IMR-90 (cell line): ENCODE measurements at regions not wholly inside any gene's neighbourhood (a gene's known extent, or its start where the extent isn't known, plus 50 kb on each side); places are given as distances from the start of the nearest gene placed in this dataset.

ENCODE experiments used
- ATAC-seq: fragments of 200-7000 bp; cut with Tn5 transposase; 2 replicates; pipeline ENCODE4 v1.9.1; 2020; ENCODE audit warnings: low read depth, mild to moderate bottlenecking, moderate library complexity
- BruUV-seq: library from RNA; stranded (reverse); fragments of 400-500 nt; replicated peaks from 2 replicates; lab custom pipeline; 2021; lab: Mats Ljungman, UMichigan
- CTCF ChIA-PET: fragments of 300-600 bp; formaldehyde crosslinking; extraction: SDS; loops from one replicate; lab custom pipeline; 2021; ENCODE audit warnings: antibody characterized with exemption; lab: Yijun Ruan, JAX
- POLR2A ChIA-PET: fragments of 300-600 bp; sonication (Branson Sonifier 250); formaldehyde crosslinking; loops from one replicate; lab custom pipeline; 2022; ENCODE audit warnings: antibody characterized with exemption; ENCODE audit not compliant: unreplicated experiment; lab: Charles Lee
- DNase-seq: peaks from one replicate; pipeline ENCODE4 v3.0.0; 2013
- H2AFZ ChIP-seq: replicated peaks from 2 replicates; pipeline ENCODE3; 2013; ENCODE audit warnings: low read length, mild to moderate bottlenecking; ENCODE audit not compliant: poor library complexity
- H2AK5ac ChIP-seq: 2 replicates; pipeline ENCODE4 v1.6.1; 2013; ENCODE audit warnings: low read depth, low read length, inconsistent platforms
- H2AK9ac ChIP-seq: replicated peaks from 2 replicates; pipeline ENCODE3; 2013; ENCODE audit warnings: mild to moderate bottlenecking, low read depth, low read length, moderate library complexity; ENCODE audit not compliant: poor library complexity
- H2BK120ac ChIP-seq: 2 replicates; pipeline ENCODE4 v1.6.1; 2013; ENCODE audit warnings: low read depth, low read length, inconsistent platforms
- H2BK15ac ChIP-seq: 3 replicates; pipeline ENCODE4 v1.6.1; 2013; ENCODE audit warnings: low read depth, low read length, inconsistent platforms
- H2BK20ac ChIP-seq: 2 replicates; pipeline ENCODE4 v1.6.1; 2013; ENCODE audit warnings: low read depth, mild to moderate bottlenecking, inconsistent platforms, low read length, moderate library complexity
- H2BK5ac ChIP-seq: 2 replicates; pipeline ENCODE4 v1.6.1; 2013; ENCODE audit warnings: mild to moderate bottlenecking, low read depth, low read length, inconsistent platforms; ENCODE audit not compliant: poor library complexity, severe bottlenecking
- H3K14ac ChIP-seq: replicated peaks from 2 replicates; pipeline ENCODE4 v1.6.1; 2013; ENCODE audit warnings: low read depth, low read length, inconsistent platforms
- H3K18ac ChIP-seq: 2 replicates; pipeline ENCODE4 v1.6.1; 2013; ENCODE audit warnings: low read depth, low read length, control low read depth
- H3K23ac ChIP-seq: 2 replicates; pipeline ENCODE4 v1.6.1; 2013; ENCODE audit warnings: low read depth, low read length, inconsistent platforms
- H3K27ac ChIP-seq: 2 replicates; pipeline ENCODE4 v1.5.1; 2013; ENCODE audit warnings: mild to moderate bottlenecking, control low read depth, low read length; ENCODE audit not compliant: insufficient read depth
- H3K27me3 ChIP-seq: 2 replicates; pipeline ENCODE4 v1.6.1; 2013; ENCODE audit warnings: low read length; ENCODE audit not compliant: control insufficient read depth, insufficient read depth
- H3K36me3 ChIP-seq: 2 replicates; pipeline ENCODE4 v1.6.1; 2013; ENCODE audit warnings: low read length, mixed read lengths; ENCODE audit not compliant: control insufficient read depth, insufficient read depth
- H3K4ac ChIP-seq: 2 replicates; pipeline ENCODE4 v1.6.1; 2013; ENCODE audit warnings: low read depth, low read length, inconsistent platforms
- H3K4me1 ChIP-seq: 2 replicates; pipeline ENCODE4 v1.6.1; 2013; ENCODE audit warnings: low read length, mixed read lengths; ENCODE audit not compliant: control insufficient read depth, insufficient read depth
- H3K4me2 ChIP-seq: 2 replicates; pipeline ENCODE4 v1.6.1; 2013; ENCODE audit warnings: low read depth, mild to moderate bottlenecking, control low read depth, low read length, moderate library complexity
- H3K4me3 ChIP-seq: 2 replicates; pipeline ENCODE4 v1.5.1; 2013; ENCODE audit warnings: low read depth, mild to moderate bottlenecking, control low read depth, low read length, moderate library complexity; ENCODE audit not compliant: insufficient read depth
- H3K56ac ChIP-seq: 2 replicates; pipeline ENCODE4 v1.6.1; 2013; ENCODE audit warnings: low read length, inconsistent platforms; ENCODE audit not compliant: insufficient read depth; ENCODE audit errors: extremely low read depth
- H3K79me1 ChIP-seq, 2 experiments: 2 replicates each; pipeline ENCODE4 v1.6.1; 2013; ENCODE audit warnings: low read length in 2 of 2, inconsistent platforms in 1 of 2, low read depth in 1 of 2
- H3K9ac ChIP-seq: 2 replicates; pipeline ENCODE4 v1.6.1; 2013; ENCODE audit warnings: low read depth, low read length, control low read depth
- H3K9me1 ChIP-seq: 2 replicates; pipeline ENCODE4 v1.6.1; 2013; ENCODE audit warnings: low read length, inconsistent platforms; ENCODE audit not compliant: insufficient read depth
- H3K9me3 ChIP-seq: 2 replicates; pipeline ENCODE4 v1.6.1; 2013; ENCODE audit warnings: low read length; ENCODE audit not compliant: control insufficient read depth, insufficient read depth
- H4K20me1 ChIP-seq: 2 replicates; pipeline ENCODE4 v1.6.1; 2013; ENCODE audit warnings: low read length, inconsistent platforms; ENCODE audit not compliant: insufficient read depth
- H4K5ac ChIP-seq: 2 replicates; pipeline ENCODE4 v1.6.1; 2013; ENCODE audit warnings: mild to moderate bottlenecking, low read depth, low read length, control low read depth
- H4K8ac ChIP-seq, 2 experiments: 2 replicates each; pipeline ENCODE4 v1.6.1; 2013; ENCODE audit warnings: low read depth in 2 of 2, low read length in 2 of 2, control low read depth in 1 of 2, inconsistent platforms in 1 of 2
- H4K91ac ChIP-seq: 2 replicates; pipeline ENCODE4 v1.6.1; 2013; ENCODE audit warnings: low read depth, low read length, inconsistent platforms; ENCODE audit not compliant: insufficient read depth
- BHLHE40 ChIP-seq: fragments of 150-350 bp; IDR thresholded peaks from 2 replicates; pipeline ENCODE4 v1.6.1; 2016; ENCODE audit warnings: mild to moderate bottlenecking, low read depth, low read length
- CHD1 ChIP-seq: IDR thresholded peaks from 2 replicates; pipeline ENCODE4 v1.6.1; 2012; ENCODE audit warnings: low read depth, low read length, improper control_type of control experiment
- FOS ChIP-seq: fragments of 150-350 bp; IDR thresholded peaks from 2 replicates; pipeline ENCODE4 v1.6.1; 2016; ENCODE audit warnings: low read depth, low read length
- MAFK ChIP-seq: IDR thresholded peaks from 2 replicates; pipeline ENCODE4 v1.6.1; 2012; ENCODE audit warnings: low read depth, low read length, improper control_type of control experiment
- MAZ ChIP-seq: IDR thresholded peaks from 2 replicates; pipeline ENCODE4 v1.6.1; 2012; ENCODE audit warnings: low read depth, mild to moderate bottlenecking, low read length, improper control_type of control experiment, moderate library complexity, borderline replicate concordance
- MXI1 ChIP-seq: IDR thresholded peaks from 2 replicates; pipeline ENCODE4 v1.6.1; 2012; ENCODE audit warnings: low read depth, mild to moderate bottlenecking, low read length, moderate library complexity, borderline replicate concordance
- NFE2L2 ChIP-seq: fragments of 150-350 bp; IDR thresholded peaks from 2 replicates; pipeline ENCODE4 v1.6.1; 2016; ENCODE audit warnings: low read depth, mild to moderate bottlenecking, low read length
- POLR2A ChIP-seq: IDR thresholded peaks from 2 replicates; pipeline ENCODE4 v1.6.1; 2012; ENCODE audit warnings: mild to moderate bottlenecking, low read depth, low read length
- RCOR1 ChIP-seq: IDR thresholded peaks from 2 replicates; pipeline ENCODE4 v1.6.1; 2012; ENCODE audit warnings: mild to moderate bottlenecking, low read length, improper control_type of control experiment; ENCODE audit not compliant: insufficient replicate concordance
- SMC3 ChIP-seq: fragments of 150-350 bp; IDR thresholded peaks from 2 replicates; pipeline ENCODE4 v1.6.1; 2016; ENCODE audit warnings: low read depth, mild to moderate bottlenecking, antibody characterized with exemption, low read length, moderate library complexity
- WGBS, 2 experiments: methylation state at CpG; one replicate each; pipeline versions ENCODE4 v1.1.5 to v1.1.7; 2013; ENCODE audit warnings: missing lambda C conversion rate in 2 of 2; ENCODE audit not compliant: insufficient read length in 1 of 2; ENCODE audit errors: extremely low coverage in 2 of 2; 5-methylcytosine and 5-hydroxymethylcytosine counted together
- dilution Hi-C: fragments of 300-500 bp; cut with HindIII; formaldehyde crosslinking; loops from one replicate; pipeline ENCODE4 v1.14.3; 2018; ENCODE audit warnings: low sequenced_read_pairs; ENCODE audit not compliant: unreplicated experiment
- in situ Hi-C: fragments of 300-500 bp; cut with MboI; formaldehyde crosslinking; loops from 3 replicates; pipeline ENCODE4 v1.14.3; 2019; ENCODE audit warnings: low sequenced_read_pairs, inconsistent platforms, mixed read lengths
- intact Hi-C: fragments of 100-400 bp; cut with micrococcal nuclease; formaldehyde crosslinking; loops from 2 replicates; pipeline ENCODE4 v1.10.0; 2022
- TF ChIP-seq, protein P1 (sequence below): fragments of 150-350 bp; IDR thresholded peaks from 2 replicates; pipeline ENCODE4 v1.6.1; 2016; ENCODE audit warnings: low read depth, mild to moderate bottlenecking, low read length, moderate library complexity, borderline replicate concordance
- TF ChIP-seq, protein P2 (sequence below): conservative IDR thresholded peaks from 2 replicates; pipeline ENCODE4 v1.5.1; 2012; ENCODE audit warnings: mild to moderate bottlenecking, low read depth, low read length, improper control_type of control experiment
- TF ChIP-seq, protein P3 (sequence below): fragments of 150-350 bp; IDR thresholded peaks from 2 replicates; pipeline ENCODE4 v1.6.1; 2017; ENCODE audit warnings: mild to moderate bottlenecking, antibody characterized with exemption, low read length, low read depth

DNA sequence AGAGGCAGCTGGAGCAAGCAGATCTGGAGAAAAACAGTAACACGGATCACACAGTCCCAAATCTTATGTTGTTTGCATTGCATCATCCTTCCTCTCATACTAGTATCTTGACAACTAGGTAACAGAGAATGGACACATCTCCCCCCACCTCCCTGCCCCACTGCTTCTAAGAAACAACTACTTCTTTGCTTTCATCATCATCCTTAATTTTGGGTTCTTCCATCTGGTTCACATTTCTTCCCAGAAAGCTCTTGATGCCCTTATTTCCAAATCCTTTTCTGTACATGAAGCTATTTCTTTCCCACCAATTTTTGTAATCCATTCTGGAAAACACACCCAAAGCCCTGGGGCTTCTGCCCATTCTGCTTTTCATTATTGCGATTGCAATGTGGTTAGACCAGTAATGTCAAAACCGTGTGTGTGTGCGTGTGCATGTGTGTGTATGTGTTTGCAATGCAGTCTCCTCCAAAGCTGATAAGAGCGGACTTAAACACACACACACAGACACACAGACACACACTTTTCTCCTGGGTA is 254.7 kb upstream of the SLC30A5 start:
- no peak overlapping the region for H4K5ac ChIP-seq
- no peaks in the 10 kb centered on the region for H3K9me3 ChIP-seq
- ATAC-seq (no peak), DNase-seq (no peak)
- H3K23ac ChIP-seq: no peak overlapping the region
- no peak overlapping the region for H3K56ac ChIP-seq
- no peaks in the 10 kb centered on the region for H3K4me1 ChIP-seq
- no peak overlapping the region for H3K14ac ChIP-seq
- no peak overlapping the region for H2BK20ac ChIP-seq
- H4K8ac ChIP-seq: no peak overlapping the region
- no peak overlapping the region for H3K4me2 ChIP-seq
- H2AK9ac ChIP-seq: no peak overlapping the region
- dilution Hi-C loops: no loop called here
- in situ Hi-C loops: no loop called here
- no TSS peak for BruUV-seq
- no peak overlapping the region for H2AFZ ChIP-seq
- H3K9me1 ChIP-seq: no peaks in the 10 kb centered on the region
- WGBS, 2 experiments: no CpG with 5 or more reads among the region's 5 CpGs
- no peaks in the 10 kb centered on the region for H3K79me1 ChIP-seq
- H3K4me3 ChIP-seq: no peak overlapping the region
- H2BK5ac ChIP-seq: no peak overlapping the region
- H3K27me3 ChIP-seq: no peaks in the 10 kb centered on the region
- no peak overlapping the region for H2BK15ac ChIP-seq
- no peaks in the 10 kb centered on the region for H3K36me3 ChIP-seq
- no peak overlapping the region for H4K91ac ChIP-seq
- intact Hi-C loops: no loop called here
- ChIA-PET CTCF (no interaction called here), POLR2A (interaction anchor here (0.6 kb wide), 1 partner anchor 15 kb away, joined by 5 read pairs; no protein-coding TSS in a partner anchor)
- H3K9ac ChIP-seq: no peak overlapping the region
- H3K4ac ChIP-seq: no peak overlapping the region
- TF ChIP-seq NFE2L2: no peak
- no peak for TF ChIP-seq MAZ
- no peak for TF ChIP-seq SMC3
- TF ChIP-seq, protein P1, sequence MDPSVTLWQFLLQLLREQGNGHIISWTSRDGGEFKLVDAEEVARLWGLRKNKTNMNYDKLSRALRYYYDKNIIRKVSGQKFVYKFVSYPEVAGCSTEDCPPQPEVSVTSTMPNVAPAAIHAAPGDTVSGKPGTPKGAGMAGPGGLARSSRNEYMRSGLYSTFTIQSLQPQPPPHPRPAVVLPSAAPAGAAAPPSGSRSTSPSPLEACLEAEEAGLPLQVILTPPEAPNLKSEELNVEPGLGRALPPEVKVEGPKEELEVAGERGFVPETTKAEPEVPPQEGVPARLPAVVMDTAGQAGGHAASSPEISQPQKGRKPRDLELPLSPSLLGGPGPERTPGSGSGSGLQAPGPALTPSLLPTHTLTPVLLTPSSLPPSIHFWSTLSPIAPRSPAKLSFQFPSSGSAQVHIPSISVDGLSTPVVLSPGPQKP: no peak
- no peak for TF ChIP-seq RCOR1
- TF ChIP-seq, protein P2, sequence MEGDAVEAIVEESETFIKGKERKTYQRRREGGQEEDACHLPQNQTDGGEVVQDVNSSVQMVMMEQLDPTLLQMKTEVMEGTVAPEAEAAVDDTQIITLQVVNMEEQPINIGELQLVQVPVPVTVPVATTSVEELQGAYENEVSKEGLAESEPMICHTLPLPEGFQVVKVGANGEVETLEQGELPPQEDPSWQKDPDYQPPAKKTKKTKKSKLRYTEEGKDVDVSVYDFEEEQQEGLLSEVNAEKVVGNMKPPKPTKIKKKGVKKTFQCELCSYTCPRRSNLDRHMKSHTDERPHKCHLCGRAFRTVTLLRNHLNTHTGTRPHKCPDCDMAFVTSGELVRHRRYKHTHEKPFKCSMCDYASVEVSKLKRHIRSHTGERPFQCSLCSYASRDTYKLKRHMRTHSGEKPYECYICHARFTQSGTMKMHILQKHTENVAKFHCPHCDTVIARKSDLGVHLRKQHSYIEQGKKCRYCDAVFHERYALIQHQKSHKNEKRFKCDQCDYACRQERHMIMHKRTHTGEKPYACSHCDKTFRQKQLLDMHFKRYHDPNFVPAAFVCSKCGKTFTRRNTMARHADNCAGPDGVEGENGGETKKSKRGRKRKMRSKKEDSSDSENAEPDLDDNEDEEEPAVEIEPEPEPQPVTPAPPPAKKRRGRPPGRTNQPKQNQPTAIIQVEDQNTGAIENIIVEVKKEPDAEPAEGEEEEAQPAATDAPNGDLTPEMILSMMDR: no peak
- TF ChIP-seq, protein P3, sequence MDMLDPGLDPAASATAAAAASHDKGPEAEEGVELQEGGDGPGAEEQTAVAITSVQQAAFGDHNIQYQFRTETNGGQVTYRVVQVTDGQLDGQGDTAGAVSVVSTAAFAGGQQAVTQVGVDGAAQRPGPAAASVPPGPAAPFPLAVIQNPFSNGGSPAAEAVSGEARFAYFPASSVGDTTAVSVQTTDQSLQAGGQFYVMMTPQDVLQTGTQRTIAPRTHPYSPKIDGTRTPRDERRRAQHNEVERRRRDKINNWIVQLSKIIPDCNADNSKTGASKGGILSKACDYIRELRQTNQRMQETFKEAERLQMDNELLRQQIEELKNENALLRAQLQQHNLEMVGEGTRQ: no peak
- TF ChIP-seq CHD1: no peak
- TF ChIP-seq MAFK: no peak
- TF ChIP-seq BHLHE40: no peak
- TF ChIP-seq MXI1: no peak
- no peak for TF ChIP-seq FOS
- no peak for TF ChIP-seq POLR2A
- no peak overlapping the region for H3K18ac ChIP-seq
- H2BK120ac ChIP-seq: no peak overlapping the region
- no peaks in the 10 kb centered on the region for H4K20me1 ChIP-seq
- H2AK5ac ChIP-seq: no peak overlapping the region
- no peak overlapping the region for H3K27ac ChIP-seq
